Adrenal gland (tissue), 9 donors: ENCODE measurements at regions not wholly inside any gene's neighbourhood (a gene's known extent, or its start where the extent isn't known, plus 50 kb on each side); places are given as distances from the start of the nearest gene placed in this dataset.

Experiments used
- DNase-seq, 7 donors: peaks; one replicate each; pipeline ENCODE4 v3.0.0-alpha.2; 2019 to 2020
- H3K27ac ChIP-seq, 5 donors: fragments of 200-600 bp; sonication (generic) in 4 of 5; 1 replicate in 3 of 5; 2 replicates in 2 of 5; pipeline versions ENCODE4 v1.5.1 to v1.8.0; 2016 to 2020; ENCODE audit warnings: mild to moderate bottlenecking in 1 of 5
- H3K27me3 ChIP-seq: fragments of 200-600 bp; 2 replicates; pipeline ENCODE4 v1.8.0; 2021
- H3K36me3 ChIP-seq, 2 donors: fragments of 200-600 bp; replicated peaks in 1 of 2; 1 replicate in 1 of 2; 2 replicates in 1 of 2; pipeline versions ENCODE4 v1.5.1 to v1.8.0; 2018 to 2022
- H3K4me1 ChIP-seq, 2 donors: fragments of 200-600 bp; replicated peaks in 1 of 2; 1 replicate in 1 of 2; 2 replicates in 1 of 2; pipeline versions ENCODE4 v1.5.1 to v1.8.0; 2018 to 2021
- H3K4me3 ChIP-seq, 4 donors: fragments of 200-600 bp; sonication (generic) in 3 of 4; one replicate each; pipeline ENCODE4 v1.5.1; 2016 to 2018
- H3K9me3 ChIP-seq, 3 donors: fragments of 200-600 bp; sonication (generic) in 1 of 3; replicated peaks in 1 of 3; 1 replicate in 2 of 3; 2 replicates in 1 of 3; pipeline versions ENCODE4 v1.5.1 to v1.8.0; 2016 to 2021
- CTCF ChIP-seq, 6 experiments: fragments of 450-650 bp in 4 of 6; fragments of 200-600 bp in 2 of 6; sonication (generic) in 1 of 6; IDR thresholded peaks; 1 replicate in 5 of 6; 2 replicates in 1 of 6; pipeline versions ENCODE4 v1.5.1 to v1.8.0; 2016 to 2021; ENCODE audit warnings: antibody characterized with exemption in 6 of 6, mild to moderate bottlenecking in 2 of 6, moderate library complexity in 1 of 6
- POLR2A ChIP-seq, 2 donors: fragments of 450-650 bp; IDR thresholded peaks; one replicate each; pipeline ENCODE4 v1.6.1; 2017; ENCODE audit warnings: antibody characterized with exemption in 2 of 2, mild to moderate bottlenecking in 2 of 2, moderate library complexity in 1 of 2
- WGBS, 4 donors: extraction: QIAGEN DNeasy Blood & Tissue Kit in 2 of 4; methylation state at CpG; one replicate each; pipeline versions ENCODE4 v1.1.5 to v1.1.7; 2013 to 2017; 5-methylcytosine and 5-hydroxymethylcytosine counted together
- intact Hi-C, 2 donors: fragments of 100-400 bp; cut with DNase I; formaldehyde crosslinking; loops; one replicate each; pipeline versions ENCODE4 v1.14.1 to v1.15.0; 2022 to 2023
- donor health status: healthy with polysubstance abuse.
- donor health status: Bipolar disorder and iron deficiency.
- donor health status: DM: yes; HTN: yes; CAD: no.
- donor health status: DM: no; HTN: no; CAD: no.
- donor health status: DM: no; HTN: no; CAD: no.

- TF ChIP-seq CTCF (IDR thresholded peaks at IDR 0.05) (no peak), POLR2A (IDR thresholded peaks at IDR 0.05) (no peak)
- DNase-seq: no peak
- intact Hi-C loops: no loop called here
- Histone ChIP-seq H3K4me1 (no peaks in the 10 kb centered on the region), H3K9me3 (no peaks in the 10 kb centered on the region), H3K4me3 (no peak overlapping the region), H3K27ac (no peak overlapping the region), H3K27me3 (no peaks in the 10 kb centered on the region), H3K36me3 (no peaks in the 10 kb centered on the region)
- 80 to 97% (median 88%) methylated on average over 2 of the region's 2 CpGs for whole genome bisulfite sequencing, 4 donors
Observed at GRCh38 chr2:139605668-139606067, 825.5 kb upstream of the NXPH2 start.

GRCh38 chr2:139600166-139600565 lies 820.0 kb upstream of the NXPH2 start:
- H3K27me3 ChIP-seq: no peaks in the 10 kb centered on the region
- no peak overlapping the region for H3K4me3 ChIP-seq
- intact Hi-C loops: no loop called here
- WGBS, 4 donors: 44 to 70% (median 47%) methylated on average over 2 of the region's 2 CpGs
- H3K9me3 ChIP-seq: no peaks in the 10 kb centered on the region
- no peak overlapping the region for H3K27ac ChIP-seq
- DNase-seq: no peak
- TF ChIP-seq POLR2A (IDR thresholded peaks at IDR 0.05) (no peak), CTCF (IDR thresholded peaks at IDR 0.05) (no peak)
- H3K36me3 ChIP-seq: no peaks in the 10 kb centered on the region
- no peaks in the 10 kb centered on the region for H3K4me1 ChIP-seq

- DNase-seq: no peak
- intact Hi-C loops: no loop called here
- no peak for TF ChIP-seq POLR2A (IDR thresholded peaks at IDR 0.05)
- no peak for TF ChIP-seq CTCF (IDR thresholded peaks at IDR 0.05)
- H3K4me1 ChIP-seq: no peaks in the 10 kb centered on the region
- no peak overlapping the region for H3K4me3 ChIP-seq
- no peaks in the 10 kb centered on the region for H3K36me3 ChIP-seq
- no peaks in the 10 kb centered on the region for H3K27me3 ChIP-seq
- H3K27ac ChIP-seq: no peak overlapping the region
- 20 to 37% (median 27%) methylated on average over 1 of the region's 1 CpG for WGBS, 4 donors
- no peaks in the 10 kb centered on the region for H3K9me3 ChIP-seq
Observed at GRCh38 chr2:139585101-139585500, 804.9 kb upstream of the NXPH2 start.

GRCh38 chr2:139574371-139574770 lies 794.2 kb upstream of the NXPH2 start:
- 0 to 6% (median 4%) methylated on average over 1 of the region's 1 CpG for WGBS, 4 donors
- H3K4me1 ChIP-seq: no peaks in the 10 kb centered on the region
- no peak overlapping the region for H3K27ac ChIP-seq
- H3K36me3 ChIP-seq: no peaks in the 10 kb centered on the region
- no peaks in the 10 kb centered on the region for H3K9me3 ChIP-seq
- H3K4me3 ChIP-seq: no peak overlapping the region
- no peaks in the 10 kb centered on the region for H3K27me3 ChIP-seq
- no peak for DNase-seq
- intact Hi-C loops: no loop called here
- TF ChIP-seq CTCF (IDR thresholded peaks at IDR 0.05) (no peak), POLR2A (IDR thresholded peaks at IDR 0.05) (no peak)
